Brain microvascular endothelial cell (primary cell): ENCODE measurements at regions not wholly inside any gene's neighbourhood (a gene's known extent, or its start where the extent isn't known, plus 50 kb on each side); places are given as distances from the start of the nearest gene placed in this dataset.

ENCODE experiments used
- DNase-seq: peaks from one replicate; pipeline ENCODE4 v3.0.0-alpha.2; 2020
- H3K27ac ChIP-seq: fragments of 250-450 bp; sonication (Bioruptor Pico); 2 replicates; pipeline ENCODE4 v1.5.1; 2020; ENCODE audit warnings: mild to moderate bottlenecking, moderate library complexity
- H3K27me3 ChIP-seq: fragments of 250-450 bp; sonication (Bioruptor Pico); replicated peaks from 2 replicates; pipeline ENCODE4 v1.5.1; 2020; ENCODE audit warnings: mild to moderate bottlenecking
- H3K36me3 ChIP-seq: fragments of 250-450 bp; sonication (Bioruptor Pico); replicated peaks from 2 replicates; pipeline ENCODE4 v1.5.1; 2020; ENCODE audit warnings: mild to moderate bottlenecking
- H3K4me3 ChIP-seq: 2 replicates; pipeline ENCODE4 v1.5.1; 2011; ENCODE audit warnings: low read depth, mild to moderate bottlenecking, control low read depth, low read length, moderate library complexity
- CTCF ChIP-seq: IDR thresholded peaks from 2 replicates; pipeline ENCODE4 v1.5.1; 2011; ENCODE audit warnings: low read depth, mild to moderate bottlenecking, moderate library complexity, low read length, control low read depth, inconsistent platforms; ENCODE audit errors: missing control alignments
- in situ Hi-C: cut with HindIII; loops from 2 replicates; pipeline ENCODE4 v1.10.0; 2017; ENCODE audit warnings: low sequenced_read_pairs, low pct_ligation_motif_present

GRCh38 chr2:215716956-215717355 is 281.1 kb upstream of the FN1 start:
- TF ChIP-seq CTCF = no peak
- H3K4me3 ChIP-seq = no peak overlapping the region
- DNase-seq = no peak
- no peaks in the 10 kb centered on the region for H3K27me3 ChIP-seq
- peak overlapping the region; percentile 74 for H3K27ac ChIP-seq
- in situ Hi-C loops = no loop called here
- no peaks in the 10 kb centered on the region for H3K36me3 ChIP-seq

- Histone ChIP-seq H3K27me3 (no peaks in the 10 kb centered on the region), H3K27ac (peak overlapping the region; percentile 90), H3K4me3 (no peak overlapping the region), H3K36me3 (no peaks in the 10 kb centered on the region)
- TF ChIP-seq CTCF = no peak
- in situ Hi-C loops = no loop called here
- no peak for DNase-seq
Measured at GRCh38 chr2:215712871-215713790, 277.3 kb upstream of the FN1 start.

- Histone ChIP-seq H3K27me3 (no peaks in the 10 kb centered on the region), H3K4me3 (no peak overlapping the region), H3K36me3 (no peaks in the 10 kb centered on the region), H3K27ac (peak overlapping the region; percentile 90)
- no peak for TF ChIP-seq CTCF
- in situ Hi-C loops = no loop called here
- no peak for DNase-seq
Measured at GRCh38 chr2:215712219-215712868, 276.5 kb upstream of the FN1 start.

- H3K4me3 ChIP-seq = no peak overlapping the region
- H3K36me3 ChIP-seq = no peaks in the 10 kb centered on the region
- peak overlapping the region; percentile 90 for H3K27ac ChIP-seq
- H3K27me3 ChIP-seq = no peaks in the 10 kb centered on the region
- no peak for TF ChIP-seq CTCF
- in situ Hi-C loops = no loop called here
- peak; percentile 60 for DNase-seq
Measured at GRCh38 chr2:215711471-215712034, 275.7 kb upstream of the FN1 start.

- Histone ChIP-seq H3K36me3 (no peaks in the 10 kb centered on the region), H3K4me3 (no peak overlapping the region), H3K27me3 (no peaks in the 10 kb centered on the region), H3K27ac (no peak overlapping the region)
- TF ChIP-seq CTCF = no peak
- in situ Hi-C loops = no loop called here
- DNase-seq = no peak
Measured at GRCh38 chr2:215707608-215708007, 271.7 kb upstream of the FN1 start.
